CD8-positive, alpha-beta memory T cell (primary cell): ENCODE measurements at regions not wholly inside any gene's neighbourhood (a gene's known extent, or its start where the extent isn't known, plus 50 kb on each side); places are given as distances from the start of the nearest gene placed in this dataset.

Source experiments
- CTCF ChIA-PET: fragments of 350-600 bp; sonication (Branson Sonifier 250); formaldehyde crosslinking; loops from one replicate; lab custom pipeline; 2021; ENCODE audit warnings: antibody characterized with exemption; lab: Charles Lee
- POLR2A ChIA-PET: fragments of 350-600 bp; sonication (Branson Sonifier 250); formaldehyde crosslinking; loops from one replicate; lab custom pipeline; 2021; ENCODE audit warnings: antibody characterized with exemption; lab: Charles Lee
- DNase-seq, 5 donors: peaks; one replicate each; pipeline versions ENCODE4 v3.0.0 to v3.0.0-alpha.2; 2020 to 2022; ENCODE audit warnings: mixed read lengths in 1 of 5
- H3K27ac ChIP-seq: one replicate; pipeline ENCODE4 v1.7.0; 2013; ENCODE audit warnings: low read depth, mild to moderate bottlenecking, low read length, moderate library complexity
- H3K27me3 ChIP-seq: 2 replicates; pipeline ENCODE4 v1.7.0; 2013; ENCODE audit warnings: low read length, mild to moderate bottlenecking; ENCODE audit not compliant: insufficient read depth, poor library complexity, severe bottlenecking
- H3K36me3 ChIP-seq: 2 replicates; pipeline ENCODE4 v1.7.0; 2013; ENCODE audit warnings: mild to moderate bottlenecking, low read length, moderate library complexity; ENCODE audit not compliant: insufficient read depth
- H3K4me1 ChIP-seq: 2 replicates; pipeline ENCODE4 v1.7.0; 2013; ENCODE audit warnings: mild to moderate bottlenecking, low read length, moderate library complexity; ENCODE audit not compliant: insufficient read depth
- H3K4me3 ChIP-seq: 2 replicates; pipeline ENCODE4 v1.7.0; 2013; ENCODE audit warnings: mild to moderate bottlenecking, low read length
- H3K9me3 ChIP-seq: 2 replicates; pipeline ENCODE4 v1.7.0; 2013; ENCODE audit warnings: mild to moderate bottlenecking, low read length
- H3K27ac Mint-ChIP-seq, 8 donors: one replicate each; pipeline ENCODE4 v1.8.0; 2020 to 2021; ENCODE audit warnings: mixed read lengths in 8 of 8, mild to moderate bottlenecking in 6 of 8, inconsistent platforms in 3 of 8, moderate library complexity in 3 of 8
- H3K27me3 Mint-ChIP-seq, 2 donors: one replicate each; pipeline ENCODE4 v1.8.0; 2020 to 2021; ENCODE audit warnings: mixed read lengths in 2 of 2, mild to moderate bottlenecking in 1 of 2, moderate library complexity in 1 of 2
- H3K36me3 Mint-ChIP-seq, 3 donors: one replicate each; pipeline ENCODE4 v1.8.0; 2020 to 2021; ENCODE audit warnings: mixed read lengths in 3 of 3, inconsistent platforms in 1 of 3, mild to moderate bottlenecking in 1 of 3
- H3K4me1 Mint-ChIP-seq, 3 donors: one replicate each; pipeline ENCODE4 v1.8.0; 2020 to 2021; ENCODE audit warnings: mixed read lengths in 3 of 3, inconsistent platforms in 1 of 3, mild to moderate bottlenecking in 1 of 3
- H3K4me3 Mint-ChIP-seq, 7 donors: one replicate each; pipeline ENCODE4 v1.8.0; 2020 to 2021; ENCODE audit warnings: mixed read lengths in 7 of 7, mild to moderate bottlenecking in 6 of 7, moderate library complexity in 4 of 7, inconsistent platforms in 2 of 7
- H3K9me3 Mint-ChIP-seq, 5 donors: one replicate each; pipeline ENCODE4 v1.8.0; 2020 to 2022; ENCODE audit warnings: mixed read lengths in 5 of 5, mild to moderate bottlenecking in 3 of 5, moderate library complexity in 2 of 5, inconsistent platforms in 1 of 5

GRCh38 chr16:22977294-22977697 lies 163.3 kb downstream of the HS3ST2 start:
- no peaks in the 10 kb centered on the region for H3K36me3 ChIP-seq
- H3K4me1 Mint-ChIP-seq, result no peaks in the 10 kb centered on the region

GRCh38 chr16:22973522-22973921 lies 159.6 kb downstream of the HS3ST2 start:
- Histone ChIP-seq H3K4me1 (no peaks in the 10 kb centered on the region), H3K27me3 (no peaks in the 10 kb centered on the region), H3K4me3 (no peak overlapping the region), H3K27ac (no peak overlapping the region), H3K36me3 (no peaks in the 10 kb centered on the region), H3K9me3 (no peaks in the 10 kb centered on the region)
- Mint-ChIP-seq H3K36me3 (no peaks in the 10 kb centered on the region), H3K9me3 (peaks cover 0 to 4% (median 0%) of the 10 kb centered on the region in 5 donors), H3K4me1 (no peaks in the 10 kb centered on the region), H3K4me3 (no peak overlapping the region), H3K27me3 (peaks cover 8 to 51% of the 10 kb centered on the region in 2 donors), H3K27ac (no peak overlapping the region)
- POLR2A ChIA-PET, result no interaction called here
- CTCF ChIA-PET, result no interaction called here
- no peak for DNase-seq

More at GRCh38 chr16:22977294-22977697, 163.3 kb downstream of the HS3ST2 start:
- ChIA-PET POLR2A (no interaction called here), CTCF (no interaction called here)
- no peaks in the 10 kb centered on the region for H3K9me3 ChIP-seq
- no peak for DNase-seq
- Mint-ChIP-seq H3K27me3 (peaks cover 8 to 40% of the 10 kb centered on the region in 2 donors), H3K27ac (no peak overlapping the region), H3K4me3 (no peak overlapping the region), H3K36me3 (no peaks in the 10 kb centered on the region), H3K9me3 (peaks cover 0 to 6% (median 3%) of the 10 kb centered on the region in 5 donors)
- no peaks in the 10 kb centered on the region for H3K27me3 ChIP-seq
- H3K27ac ChIP-seq, result no peak overlapping the region
- H3K4me1 ChIP-seq, result no peaks in the 10 kb centered on the region
- H3K4me3 ChIP-seq, result no peak overlapping the region

GRCh38 chr16:22971346-22971924 lies 157.5 kb downstream of the HS3ST2 start:
- Histone ChIP-seq H3K4me3 (no peak overlapping the region), H3K27me3 (no peaks in the 10 kb centered on the region), H3K9me3 (no peaks in the 10 kb centered on the region), H3K36me3 (no peaks in the 10 kb centered on the region), H3K27ac (no peak overlapping the region), H3K4me1 (no peaks in the 10 kb centered on the region)
- Mint-ChIP-seq H3K9me3 (peaks cover 0 to 4% (median 0%) of the 10 kb centered on the region in 5 donors), H3K27me3 (peaks cover 12 to 49% of the 10 kb centered on the region in 2 donors), H3K36me3 (no peaks in the 10 kb centered on the region), H3K27ac (no peak overlapping the region), H3K4me1 (no peaks in the 10 kb centered on the region), H3K4me3 (no peak overlapping the region)
- no peak for DNase-seq
- POLR2A ChIA-PET, result no interaction called here
- CTCF ChIA-PET, result no interaction called here

- no peaks in the 10 kb centered on the region for H3K36me3 Mint-ChIP-seq
Measured at GRCh38 chr16:22970209-22970865, 156.4 kb downstream of the HS3ST2 start.

GRCh38 chr16:22969567-22969966 lies 155.6 kb downstream of the HS3ST2 start:
- H3K4me3 ChIP-seq, result no peak overlapping the region
- H3K9me3 Mint-ChIP-seq, result peaks cover 0 to 4% (median 0%) of the 10 kb centered on the region in 5 donors
- no peak overlapping the region for H3K27ac ChIP-seq
- no peaks in the 10 kb centered on the region for H3K36me3 Mint-ChIP-seq
- CTCF ChIA-PET, result no interaction called here
- no peaks in the 10 kb centered on the region for H3K27me3 ChIP-seq
- no peaks in the 10 kb centered on the region for H3K9me3 ChIP-seq
- DNase-seq, result no peak
- H3K27me3 Mint-ChIP-seq, result peaks cover 14 to 54% of the 10 kb centered on the region in 2 donors
- no peaks in the 10 kb centered on the region for H3K4me1 Mint-ChIP-seq
- no peaks in the 10 kb centered on the region for H3K36me3 ChIP-seq
- H3K27ac Mint-ChIP-seq, result no peak overlapping the region
- H3K4me1 ChIP-seq, result no peaks in the 10 kb centered on the region
- POLR2A ChIA-PET, result no interaction called here
- H3K4me3 Mint-ChIP-seq, result no peak overlapping the region

More at GRCh38 chr16:22970209-22970865, 156.4 kb downstream of the HS3ST2 start:
- H3K27ac ChIP-seq, result no peak overlapping the region
- Mint-ChIP-seq H3K4me3 (no peak overlapping the region), H3K4me1 (no peaks in the 10 kb centered on the region), H3K9me3 (peaks cover 0 to 4% (median 0%) of the 10 kb centered on the region in 5 donors), H3K27me3 (peaks cover 15 to 55% of the 10 kb centered on the region in 2 donors), H3K27ac (no peak overlapping the region)
- CTCF ChIA-PET, result no interaction called here
- POLR2A ChIA-PET, result no interaction called here
- no peaks in the 10 kb centered on the region for H3K4me1 ChIP-seq
- no peak for DNase-seq
- H3K9me3 ChIP-seq, result no peaks in the 10 kb centered on the region
- no peak overlapping the region for H3K4me3 ChIP-seq
- H3K27me3 ChIP-seq, result no peaks in the 10 kb centered on the region
- no peaks in the 10 kb centered on the region for H3K36me3 ChIP-seq

- no peak overlapping the region for H3K27ac Mint-ChIP-seq
- peaks cover 17 to 51% of the 10 kb centered on the region in 2 donors for H3K27me3 Mint-ChIP-seq
- Histone ChIP-seq H3K4me1 (no peaks in the 10 kb centered on the region), H3K27ac (no peak overlapping the region), H3K27me3 (no peaks in the 10 kb centered on the region), H3K4me3 (no peak overlapping the region), H3K9me3 (no peaks in the 10 kb centered on the region), H3K36me3 (no peaks in the 10 kb centered on the region)
- H3K4me1 Mint-ChIP-seq, result no peaks in the 10 kb centered on the region
- ChIA-PET CTCF (no interaction called here), POLR2A (no interaction called here)
- DNase-seq, result no peak
- no peak overlapping the region for H3K4me3 Mint-ChIP-seq
- H3K36me3 Mint-ChIP-seq, result no peaks in the 10 kb centered on the region
- H3K9me3 Mint-ChIP-seq, result peaks cover 0 to 4% (median 0%) of the 10 kb centered on the region in 5 donors
Measured at GRCh38 chr16:22968931-22969330, 155.0 kb downstream of the HS3ST2 start.

GRCh38 chr16:22967521-22968095 lies 153.6 kb downstream of the HS3ST2 start:
- ChIA-PET POLR2A (no interaction called here), CTCF (no interaction called here)
- no peak overlapping the region for H3K4me3 Mint-ChIP-seq

More at GRCh38 chr16:22967521-22968095, 153.6 kb downstream of the HS3ST2 start:
- Histone ChIP-seq H3K27ac (no peak overlapping the region), H3K9me3 (no peaks in the 10 kb centered on the region), H3K36me3 (no peaks in the 10 kb centered on the region), H3K27me3 (peaks cover 6% of the 10 kb centered on the region), H3K4me3 (no peak overlapping the region), H3K4me1 (no peaks in the 10 kb centered on the region)
- no peak for DNase-seq
- no peaks in the 10 kb centered on the region for H3K36me3 Mint-ChIP-seq
- H3K27ac Mint-ChIP-seq, result no peak overlapping the region
- peaks cover 21 to 55% of the 10 kb centered on the region in 2 donors for H3K27me3 Mint-ChIP-seq
- peaks cover 0 to 2% (median 0%) of the 10 kb centered on the region in 5 donors for H3K9me3 Mint-ChIP-seq
- no peaks in the 10 kb centered on the region for H3K4me1 Mint-ChIP-seq
